Astrocyte (in vitro differentiated cells and primary cell): ENCODE measurements at regions not wholly inside any gene's neighbourhood (a gene's known extent, or its start where the extent isn't known, plus 50 kb on each side); places are given as distances from the start of the nearest gene placed in this dataset.

ENCODE experiments used
- CTCF ChIP-seq: IDR thresholded peaks from 2 replicates; pipeline ENCODE4 v1.5.1; 2011; ENCODE audit warnings: low read depth, mild to moderate bottlenecking, inconsistent platforms, low read length, moderate library complexity; ENCODE audit not compliant: insufficient read depth
- EZH2 ChIP-seq: IDR thresholded peaks from 2 replicates; pipeline ENCODE4 v1.6.1; 2012; ENCODE audit warnings: mild to moderate bottlenecking, low read length, inconsistent platforms; ENCODE audit not compliant: insufficient read depth

DNA sequence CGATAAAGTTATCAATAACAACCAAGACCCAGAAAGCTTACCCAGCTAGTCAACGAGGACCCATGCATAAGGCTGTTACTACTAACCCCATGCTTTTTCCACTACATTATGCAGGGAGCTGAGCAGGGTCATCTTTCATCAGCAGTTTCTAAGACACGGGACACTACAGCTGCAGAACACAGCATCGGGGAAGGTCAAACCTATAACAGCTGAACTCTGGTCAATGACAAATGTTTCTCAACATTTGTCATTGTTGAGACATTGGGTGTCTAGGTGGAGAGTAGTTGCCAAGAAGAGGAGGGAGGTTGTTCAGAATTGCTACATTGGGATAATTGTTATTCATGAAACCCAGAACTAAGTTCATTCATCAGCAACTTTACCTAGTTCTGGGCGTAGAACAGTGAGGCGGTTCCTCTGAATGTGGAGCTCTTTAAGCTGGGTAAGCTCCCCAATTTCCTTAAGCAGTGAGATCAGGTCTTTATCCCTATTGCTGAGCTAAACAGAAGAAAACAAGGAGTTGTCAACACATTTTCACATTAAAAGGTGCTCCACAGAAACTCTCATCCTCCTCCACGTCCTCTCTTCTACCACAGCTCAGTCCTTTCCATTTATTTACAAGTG lies 105.6 kb downstream of the ZNF22 start:
- TF ChIP-seq CTCF (no peak), EZH2 (no peak)
